Lower lobe of right lung (tissue), 2 donors: ENCODE measurements at regions not wholly inside any gene's neighbourhood (a gene's known extent, or its start where the extent isn't known, plus 50 kb on each side); places are given as distances from the start of the nearest gene placed in this dataset.
"Not testable (repeated sequence)": the region's sequence is repeated elsewhere in the genome, so short reads cannot be mapped to it uniquely, and the experiment has no call there.

Experiments
- ATAC-seq, 2 donors: fragments of 200-7000 bp; cut with Tn5 transposase; one replicate each; pipeline ENCODE4 v1.9.1; 2020 to 2022; ENCODE audit warnings: mild to moderate bottlenecking in 2 of 2, moderate library complexity in 2 of 2
- DNase-seq: peaks from one replicate; pipeline ENCODE4 v3.0.0-alpha.2; 2020
- H3K27ac ChIP-seq: fragments of 200-600 bp; one replicate; pipeline ENCODE4 v1.8.0; 2022
- H3K27me3 ChIP-seq: fragments of 200-600 bp; one replicate; pipeline ENCODE4 v1.8.0; 2022; ENCODE audit warnings: low read depth
- H3K36me3 ChIP-seq: fragments of 200-600 bp; one replicate; pipeline ENCODE4 v1.8.0; 2022; ENCODE audit warnings: mild to moderate bottlenecking
- H3K4me1 ChIP-seq: fragments of 200-600 bp; one replicate; pipeline ENCODE4 v1.8.0; 2022
- H3K4me3 ChIP-seq: fragments of 200-600 bp; one replicate; pipeline ENCODE4 v1.8.0; 2022; ENCODE audit warnings: mild to moderate bottlenecking
- H3K9me3 ChIP-seq: fragments of 200-600 bp; one replicate; pipeline ENCODE4 v1.8.0; 2022
- intact Hi-C: fragments of 100-400 bp; cut with DNase I; formaldehyde crosslinking; loops from one replicate; pipeline ENCODE4 v1.11.0; 2022
- TF ChIP-seq, protein P1 (sequence below): fragments of 200-600 bp; IDR thresholded peaks from one replicate; pipeline ENCODE4 v1.8.0; 2022; ENCODE audit warnings: antibody characterized with exemption, mild to moderate bottlenecking
- donor health status: DM: no; HTN: yes; CAD: no; lungs with severe emphysema.

- Histone ChIP-seq H3K9me3 (no peaks in the 10 kb centered on the region), H3K27ac (no peak overlapping the region), H3K4me3 (no peak overlapping the region), H3K27me3 (no peaks in the 10 kb centered on the region), H3K36me3 (no peaks in the 10 kb centered on the region), H3K4me1 (no peaks in the 10 kb centered on the region)
- ATAC-seq (no peak), DNase-seq (no peak)
- intact Hi-C loops, result no loop called here
- TF ChIP-seq, protein P1, sequence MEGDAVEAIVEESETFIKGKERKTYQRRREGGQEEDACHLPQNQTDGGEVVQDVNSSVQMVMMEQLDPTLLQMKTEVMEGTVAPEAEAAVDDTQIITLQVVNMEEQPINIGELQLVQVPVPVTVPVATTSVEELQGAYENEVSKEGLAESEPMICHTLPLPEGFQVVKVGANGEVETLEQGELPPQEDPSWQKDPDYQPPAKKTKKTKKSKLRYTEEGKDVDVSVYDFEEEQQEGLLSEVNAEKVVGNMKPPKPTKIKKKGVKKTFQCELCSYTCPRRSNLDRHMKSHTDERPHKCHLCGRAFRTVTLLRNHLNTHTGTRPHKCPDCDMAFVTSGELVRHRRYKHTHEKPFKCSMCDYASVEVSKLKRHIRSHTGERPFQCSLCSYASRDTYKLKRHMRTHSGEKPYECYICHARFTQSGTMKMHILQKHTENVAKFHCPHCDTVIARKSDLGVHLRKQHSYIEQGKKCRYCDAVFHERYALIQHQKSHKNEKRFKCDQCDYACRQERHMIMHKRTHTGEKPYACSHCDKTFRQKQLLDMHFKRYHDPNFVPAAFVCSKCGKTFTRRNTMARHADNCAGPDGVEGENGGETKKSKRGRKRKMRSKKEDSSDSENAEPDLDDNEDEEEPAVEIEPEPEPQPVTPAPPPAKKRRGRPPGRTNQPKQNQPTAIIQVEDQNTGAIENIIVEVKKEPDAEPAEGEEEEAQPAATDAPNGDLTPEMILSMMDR, result no peak
Observed at GRCh38 chr16:66182592-66182991, 183.9 kb upstream of the CDH5 start.

- TF ChIP-seq, protein P1, result no peak
- Histone ChIP-seq H3K27ac (no peak overlapping the region), H3K4me3 (no peak overlapping the region), H3K36me3 (no peaks in the 10 kb centered on the region), H3K4me1 (no peaks in the 10 kb centered on the region), H3K9me3 (no peaks in the 10 kb centered on the region), H3K27me3 (no peaks in the 10 kb centered on the region)
- intact Hi-C loops, result no loop called here
- ATAC-seq, result no peak
- no peak for DNase-seq
Observed at GRCh38 chr16:66176731-66177130, 189.8 kb upstream of the CDH5 start.

DNA sequence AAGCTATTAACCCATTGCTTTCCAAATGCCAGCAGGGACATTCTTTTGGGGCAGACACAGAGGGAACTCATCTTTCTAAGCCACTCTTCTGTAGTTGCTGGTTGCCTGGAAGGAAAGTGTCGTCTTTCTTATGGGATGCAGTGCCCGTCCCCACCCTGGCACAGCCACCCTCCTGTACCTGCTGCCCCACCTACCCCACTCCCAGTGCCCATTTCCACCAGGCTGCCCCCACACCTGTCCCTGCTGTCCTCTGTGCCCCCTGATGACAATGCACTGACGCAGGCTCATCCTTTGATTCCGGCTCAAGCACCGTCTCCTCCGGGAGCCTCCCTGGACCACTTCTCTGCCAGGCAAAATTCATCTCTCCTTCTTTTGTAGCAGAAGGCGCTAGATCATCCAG lies 190.4 kb upstream of the CDH5 start:
- ATAC-seq (no peak), DNase-seq (no peak)
- intact Hi-C loops, result no loop called here
- no peaks in the 10 kb centered on the region for H3K4me1 ChIP-seq
- H3K36me3 ChIP-seq, result no peaks in the 10 kb centered on the region
- TF ChIP-seq, protein P1, result no peak
- no peak overlapping the region for H3K4me3 ChIP-seq
- H3K27me3 ChIP-seq, result no peaks in the 10 kb centered on the region
- H3K27ac ChIP-seq, result no peak overlapping the region
- no peaks in the 10 kb centered on the region for H3K9me3 ChIP-seq

DNA sequence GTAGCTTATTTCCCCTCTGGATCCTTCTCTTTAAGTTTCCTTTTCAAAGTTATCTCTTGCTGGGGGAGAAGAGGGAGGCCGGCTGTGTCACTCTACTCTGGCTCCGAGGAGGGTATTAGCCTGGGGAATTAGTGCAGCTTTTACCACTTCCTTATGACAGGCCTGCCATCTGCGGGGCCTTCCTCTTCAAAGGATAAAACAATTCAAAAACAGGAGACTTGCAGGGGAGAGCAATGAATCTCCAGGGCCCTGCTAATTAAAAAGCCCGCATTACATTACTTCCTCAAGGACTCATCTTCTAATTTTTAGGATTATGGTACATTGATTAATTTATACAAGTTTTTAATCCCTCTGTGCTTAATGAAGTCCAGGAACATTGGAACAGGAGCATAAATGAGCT lies 190.9 kb upstream of the CDH5 start:
- Histone ChIP-seq H3K4me1 (no peaks in the 10 kb centered on the region), H3K27me3 (no peaks in the 10 kb centered on the region), H3K4me3 (no peak overlapping the region), H3K36me3 (no peaks in the 10 kb centered on the region), H3K9me3 (no peaks in the 10 kb centered on the region), H3K27ac (no peak overlapping the region)
- intact Hi-C loops, result no loop called here
- TF ChIP-seq, protein P1, result no peak
- DNase-seq, result no peak
- ATAC-seq, result no peak

DNA sequence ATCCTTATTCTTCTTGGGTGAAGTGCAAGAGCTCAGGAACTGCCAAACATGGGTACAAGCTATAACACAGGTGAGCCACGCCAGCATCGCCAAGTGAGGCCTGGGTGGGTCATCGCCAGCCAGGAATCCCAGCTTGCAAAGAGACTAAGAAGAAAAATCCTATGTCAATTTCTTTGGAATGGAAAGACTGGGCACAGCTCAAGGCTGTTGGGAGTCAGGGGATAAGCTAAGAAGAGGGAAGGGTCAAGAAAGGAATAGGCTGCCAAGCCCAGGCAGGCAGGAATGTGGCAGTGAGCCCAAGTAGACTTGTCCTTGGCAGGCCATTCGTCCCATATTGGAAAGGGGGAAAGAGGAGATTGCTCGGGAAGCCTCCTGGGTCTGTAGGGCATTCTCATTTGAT lies 191.4 kb upstream of the CDH5 start:
- no peak for DNase-seq
- H3K4me3 ChIP-seq, result no peak overlapping the region

GRCh38 chr16:66173796-66174195 lies 192.7 kb upstream of the CDH5 start:
- H3K4me3 ChIP-seq, H3K27ac ChIP-seq, intact Hi-C loops, H3K4me1 ChIP-seq, DNase-seq, H3K27me3 ChIP-seq, H3K36me3 ChIP-seq, ATAC-seq, H3K9me3 ChIP-seq: not testable (repeated sequence)

More for the DNA sequence above, 191.4 kb upstream of the CDH5 start:
- Histone ChIP-seq H3K4me1 (no peaks in the 10 kb centered on the region), H3K36me3 (no peaks in the 10 kb centered on the region), H3K9me3 (no peaks in the 10 kb centered on the region), H3K27me3 (no peaks in the 10 kb centered on the region), H3K27ac (no peak overlapping the region)
- TF ChIP-seq, protein P1, result no peak
- ATAC-seq, result no peak
- intact Hi-C loops, result no loop called here

DNA sequence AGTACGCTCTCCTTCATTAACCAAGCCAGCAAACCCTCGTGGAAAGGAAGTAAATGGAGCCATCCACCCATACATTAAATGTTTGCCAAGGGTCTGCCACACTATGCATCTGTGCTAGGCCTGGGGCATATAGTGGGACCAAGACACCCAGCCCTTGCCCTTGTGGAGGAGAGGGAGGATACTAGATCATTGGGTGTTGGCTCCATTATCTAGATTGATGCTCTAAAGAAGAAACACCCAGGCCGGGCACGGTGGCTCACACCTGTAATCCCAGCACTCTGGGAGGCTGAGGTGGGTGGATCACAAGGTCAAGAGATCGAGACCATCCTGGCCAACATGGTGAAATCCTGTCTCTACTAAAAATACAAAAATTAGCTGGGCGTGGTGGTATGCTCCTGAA lies 193.3 kb upstream of the CDH5 start:
- H3K4me1 ChIP-seq, H3K36me3 ChIP-seq, H3K4me3 ChIP-seq, H3K27ac ChIP-seq, H3K9me3 ChIP-seq, H3K27me3 ChIP-seq, DNase-seq, intact Hi-C loops, ATAC-seq: not testable (repeated sequence)
